HG03039 (cell line): ENCODE measurements at regions not wholly inside any gene's neighbourhood (a gene's known extent, or its start where the extent isn't known, plus 50 kb on each side); places are given as distances from the start of the nearest gene placed in this dataset.
"Not testable (repeated sequence)": the region's sequence is repeated elsewhere in the genome, so short reads cannot be mapped to it uniquely, and the experiment has no call there.

ENCODE experiments used
- ATAC-seq: cut with Tn5 transposase; IDR thresholded peaks from one replicate; pipeline ENCODE4 v1.9.1; 2021; ENCODE audit warnings: mild to moderate bottlenecking, moderate library complexity; ENCODE audit not compliant: unreplicated experiment

DNA sequence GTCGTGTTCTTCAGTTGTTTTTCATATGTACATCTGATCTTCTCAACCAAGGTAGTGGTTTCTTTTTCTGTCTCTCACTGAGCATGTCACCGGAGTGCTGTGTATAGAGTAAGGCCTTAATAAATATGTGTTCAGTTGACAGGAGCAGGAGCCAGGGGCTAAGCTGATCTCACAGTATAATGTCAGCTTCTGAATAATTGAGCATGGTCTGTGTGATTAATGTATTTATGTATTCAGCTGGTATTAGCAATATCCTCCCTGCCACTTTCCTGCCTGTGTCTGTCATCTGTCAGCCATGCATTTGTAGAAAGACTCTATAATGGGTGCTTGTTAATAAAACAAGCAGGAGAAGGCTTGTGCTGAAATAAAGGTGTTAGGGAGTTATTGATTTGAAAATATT, 198.9 kb downstream of the ADCYAP1 start:
- ATAC-seq, result no peak

- no peak for ATAC-seq
Measured at GRCh38 chr18:1104181-1104881, 199.7 kb downstream of the ADCYAP1 start.

GRCh38 chr18:1124495-1124894, 219.8 kb downstream of the ADCYAP1 start:
- ATAC-seq, result no peak

- ATAC-seq, result no peak
Measured at GRCh38 chr18:1133541-1133940, 228.9 kb downstream of the ADCYAP1 start.

DNA sequence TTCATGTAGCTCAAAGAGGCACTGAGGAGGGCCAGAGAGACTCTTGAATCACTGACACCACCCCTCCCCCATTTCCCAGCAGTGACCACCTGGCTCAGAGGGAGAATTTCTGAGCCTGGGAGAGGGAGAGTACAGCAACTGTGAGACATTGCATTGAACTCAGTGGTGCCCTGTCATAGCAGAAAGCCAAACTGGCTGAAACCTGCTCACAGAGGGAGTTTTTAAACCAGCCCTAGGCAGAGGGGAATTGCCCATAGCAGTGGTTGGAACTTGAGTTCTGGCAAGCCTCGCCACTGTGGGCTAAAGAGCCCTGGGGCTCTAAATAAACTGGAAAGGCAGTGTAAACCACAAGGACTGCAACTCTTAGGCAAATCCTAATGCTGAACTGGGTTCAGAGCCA, 243.1 kb downstream of the ADCYAP1 start:
- no peak for ATAC-seq

GRCh38 chr18:1149709-1150108, 245.0 kb downstream of the ADCYAP1 start:
- no peak for ATAC-seq

DNA sequence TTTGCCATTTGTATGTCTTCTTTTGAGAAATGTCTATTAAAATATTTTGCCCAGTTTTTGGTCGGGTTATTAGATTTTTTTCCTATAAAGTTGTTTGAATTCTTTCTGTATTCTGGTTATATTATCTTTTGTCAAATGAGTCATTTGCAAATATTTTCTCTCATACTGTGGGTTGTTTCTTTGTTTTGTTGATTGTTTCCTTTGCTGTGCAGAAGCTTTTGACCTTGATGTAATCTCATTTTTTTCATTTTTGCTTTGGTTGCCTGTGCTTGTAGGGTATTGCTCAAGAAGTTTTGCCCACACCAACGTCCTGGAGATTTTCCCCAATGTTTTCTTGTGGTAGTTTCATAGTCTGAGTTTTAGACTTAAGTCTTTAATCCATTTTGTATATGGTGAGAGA, 245.7 kb downstream of the ADCYAP1 start:
- no peak for ATAC-seq

- ATAC-seq, result not testable (repeated sequence)
Measured at GRCh38 chr18:1152958-1153357, 248.3 kb downstream of the ADCYAP1 start.

- ATAC-seq, result no peak
Measured at GRCh38 chr18:1173593-1173992, 268.9 kb downstream of the ADCYAP1 start.

DNA sequence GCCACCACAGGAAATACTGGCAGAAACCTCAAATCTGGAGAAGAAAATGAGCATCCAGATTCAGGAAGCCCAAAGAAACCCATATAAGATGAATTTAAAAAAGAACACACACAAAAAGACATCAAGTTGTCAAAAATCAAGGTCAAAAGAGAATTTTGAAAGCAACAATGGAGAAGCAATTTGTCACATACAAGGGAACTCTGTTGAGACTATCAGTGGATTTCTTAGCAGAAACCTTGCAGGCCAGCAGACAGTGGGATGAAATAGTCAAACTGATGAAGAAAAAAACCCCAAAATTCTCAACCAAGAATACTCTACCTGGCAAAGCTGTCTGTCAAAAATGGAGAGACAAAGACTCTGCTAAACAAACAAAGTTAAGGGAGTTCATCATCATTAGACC, 272.6 kb downstream of the ADCYAP1 start:
- ATAC-seq, result no peak

DNA sequence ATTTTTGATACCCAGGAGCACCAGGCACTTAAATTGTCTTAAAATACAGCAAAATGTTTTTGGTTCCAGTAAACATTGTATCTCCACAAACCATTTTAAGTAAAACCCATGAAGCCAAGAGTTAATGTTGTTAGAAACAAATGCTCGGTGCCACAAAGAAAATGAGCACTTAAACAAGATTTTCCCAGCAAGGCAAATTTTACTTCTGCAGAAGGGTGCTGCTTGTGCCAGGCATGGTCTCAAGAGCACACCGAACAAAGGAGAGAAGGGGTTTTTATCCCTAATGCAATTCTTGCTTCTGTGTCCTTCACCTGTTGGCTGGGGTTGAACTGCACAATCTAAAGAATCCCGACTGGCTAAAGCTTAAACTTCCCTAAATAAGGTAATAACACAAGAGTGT, 286.7 kb downstream of the ADCYAP1 start:
- no peak for ATAC-seq

- no peak for ATAC-seq
Measured at GRCh38 chr18:1213126-1213525, 308.5 kb downstream of the ADCYAP1 start.

DNA sequence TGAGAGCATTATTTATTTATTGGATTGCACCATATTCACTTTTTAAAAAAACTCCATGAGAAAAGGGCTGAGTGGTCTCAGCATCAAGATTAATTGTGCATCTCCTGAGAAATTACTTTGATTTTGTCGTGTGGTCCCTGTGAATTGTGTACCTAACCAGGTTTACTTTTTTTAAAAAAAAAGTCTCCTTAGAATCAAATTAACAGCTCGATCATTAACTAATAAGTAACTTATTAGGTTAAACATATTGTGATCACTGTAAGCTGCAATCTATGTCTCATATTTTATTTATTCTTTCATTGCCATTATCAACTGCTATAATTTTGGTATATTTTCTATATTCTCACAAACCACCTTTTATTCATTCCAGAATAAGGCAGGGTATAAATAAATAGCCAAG, 318.2 kb downstream of the ADCYAP1 start:
- no peak for ATAC-seq

DNA sequence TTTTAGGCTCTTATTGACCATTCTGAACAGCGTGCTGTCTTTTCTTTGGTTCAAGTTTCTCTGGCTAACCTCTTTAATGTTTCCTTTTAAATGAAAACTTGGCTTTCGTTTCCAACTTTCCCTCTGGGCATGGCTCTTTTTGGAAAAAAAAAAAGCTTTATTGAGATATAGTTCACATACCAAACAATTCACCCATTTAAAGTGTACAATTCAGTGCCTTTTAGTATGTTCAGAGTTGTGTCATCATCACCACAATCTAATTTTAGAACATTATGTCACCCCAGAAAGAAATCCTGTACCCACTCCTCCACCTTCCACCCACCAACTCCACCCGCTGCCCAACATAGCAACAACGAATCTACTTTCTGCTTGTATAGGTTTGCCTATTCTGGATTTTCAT, 322.4 kb downstream of the ADCYAP1 start:
- ATAC-seq, result no peak

DNA sequence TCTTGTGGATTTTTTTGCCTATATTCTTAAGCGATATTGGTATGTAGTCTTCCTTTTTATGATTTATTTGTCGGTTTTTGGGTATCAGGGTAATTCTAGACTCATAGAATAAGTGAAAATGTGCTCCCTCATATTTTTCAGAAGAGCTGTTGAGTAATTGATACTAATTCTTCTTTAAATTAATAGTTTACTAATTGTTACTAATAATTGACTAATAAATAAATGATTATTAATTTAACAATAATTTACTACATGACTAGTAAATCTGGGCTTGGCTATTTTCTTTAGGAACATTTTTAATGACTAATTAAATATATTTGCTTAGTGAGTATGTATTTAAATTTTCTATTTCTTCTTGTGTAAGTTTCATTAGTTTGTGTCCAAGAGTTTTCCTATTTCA, 325.0 kb downstream of the ADCYAP1 start:
- ATAC-seq, result no peak

GRCh38 chr18:1232867-1233266, 328.2 kb downstream of the ADCYAP1 start:
- no peak for ATAC-seq

GRCh38 chr18:1240701-1241100, 336.0 kb downstream of the ADCYAP1 start:
- ATAC-seq, result no peak

DNA sequence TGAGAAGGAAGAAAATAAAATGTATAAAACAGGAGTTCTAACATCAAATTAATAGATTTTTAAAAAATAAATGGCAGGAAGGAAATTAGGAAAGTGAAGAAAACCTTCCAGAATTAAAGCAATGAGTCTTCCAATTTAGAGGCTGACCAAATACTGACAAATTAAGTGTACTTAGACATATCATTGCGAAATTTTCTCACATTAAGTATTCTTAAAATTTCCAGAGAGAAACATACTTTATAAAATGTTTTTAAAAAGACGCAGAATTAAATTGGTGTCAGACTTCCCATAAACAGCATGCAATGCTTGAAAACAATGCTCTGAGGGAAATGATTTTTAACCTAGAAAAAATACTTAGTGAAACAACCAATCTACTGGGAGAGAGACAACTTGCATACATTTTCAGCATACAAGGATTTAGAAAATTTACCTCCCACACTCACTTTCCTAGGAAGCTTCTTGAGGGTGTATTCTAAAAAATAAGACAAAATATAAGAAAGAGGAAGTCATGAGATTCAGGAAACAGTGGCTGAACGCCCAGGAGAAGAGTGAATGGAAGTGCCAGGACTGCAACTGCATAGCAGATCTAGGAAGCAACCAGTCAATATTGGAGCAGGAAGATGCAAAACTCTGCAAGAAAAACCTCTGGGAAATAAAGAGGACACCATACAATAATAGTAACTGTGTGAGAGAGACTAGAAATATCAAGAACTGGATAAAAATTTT, 339.9 kb downstream of the ADCYAP1 start:
- no peak for ATAC-seq

DNA sequence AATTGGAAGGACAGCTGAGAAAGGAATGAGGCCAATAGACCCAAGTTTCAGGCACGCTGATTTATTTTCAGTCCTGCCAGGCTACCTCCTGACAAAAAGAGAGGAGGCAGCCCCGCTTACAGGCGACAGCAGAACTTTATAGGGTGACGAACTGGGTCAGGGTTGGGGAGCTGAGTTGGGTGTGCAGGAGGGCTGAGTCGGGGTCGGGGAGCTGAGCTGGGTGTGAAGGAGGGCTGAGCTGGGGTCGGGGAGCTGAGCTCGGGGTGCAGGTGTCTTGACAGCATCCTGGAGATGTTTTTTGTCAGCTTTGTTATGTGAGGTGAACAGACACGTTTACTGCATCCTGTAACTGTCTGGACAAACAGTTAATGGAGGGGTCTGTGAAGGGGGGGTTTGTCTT, 342.2 kb downstream of the ADCYAP1 start:
- ATAC-seq, result no peak

- ATAC-seq, result no peak
Measured at GRCh38 chr18:1252534-1252933, 347.9 kb downstream of the ADCYAP1 start.

GRCh38 chr18:1252936-1253335, 348.3 kb downstream of the ADCYAP1 start:
- no peak for ATAC-seq

DNA sequence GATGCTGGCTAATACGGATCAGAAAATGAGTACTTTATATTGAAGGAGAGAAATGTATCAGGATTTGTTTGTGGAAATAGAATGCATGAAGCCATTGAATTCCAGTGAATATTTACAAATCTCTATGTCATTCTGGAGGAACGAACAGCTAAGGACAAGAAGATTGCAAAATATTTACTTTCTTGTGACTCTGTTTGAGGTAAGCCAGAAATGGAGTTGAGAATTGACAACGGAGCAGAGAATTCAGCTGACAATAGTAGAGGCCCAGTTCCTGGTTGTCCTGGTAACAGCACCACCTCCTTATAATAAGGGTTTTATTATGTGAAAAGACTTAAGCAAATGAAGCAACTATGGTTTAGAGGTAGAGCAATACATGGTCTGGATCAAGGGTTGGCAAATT, 349.2 kb downstream of the ADCYAP1 start:
- no peak for ATAC-seq

- no peak for ATAC-seq
Measured at GRCh38 chr18:1261054-1261453, 356.4 kb downstream of the ADCYAP1 start.
